Tibial nerve (tissue), 4 donors: ENCODE measurements at regions not wholly inside any gene's neighbourhood (a gene's known extent, or its start where the extent isn't known, plus 50 kb on each side); places are given as distances from the start of the nearest gene placed in this dataset.
"Not testable (repeated sequence)": the region's sequence is repeated elsewhere in the genome, so short reads cannot be mapped to it uniquely, and the experiment has no call there.

Experiments used
- DNase-seq, 2 donors: peaks; one replicate each; pipeline ENCODE4 v3.0.0-alpha.2; 2019; ENCODE audit warnings: low spot score in 2 of 2
- H3K27ac ChIP-seq, 4 donors: fragments of 200-600 bp; sonication (generic) in 3 of 4; one replicate each; pipeline ENCODE4 v1.5.1; 2017 to 2019; ENCODE audit warnings: mild to moderate bottlenecking in 1 of 4
- H3K27me3 ChIP-seq, 2 donors: fragments of 200-600 bp; sonication (generic) in 1 of 2; one replicate each; pipeline versions ENCODE4 v1.5.1 to v1.6.0; 2017 to 2019
- H3K36me3 ChIP-seq, 3 donors: fragments of 200-600 bp; sonication (generic); one replicate each; pipeline ENCODE4 v1.5.1; 2018 to 2019
- H3K4me1 ChIP-seq, 4 donors: fragments of 200-600 bp; sonication (generic) in 3 of 4; one replicate each; pipeline ENCODE4 v1.5.1; 2017 to 2019
- H3K4me3 ChIP-seq, 4 donors: fragments of 200-600 bp; sonication (generic) in 3 of 4; one replicate each; pipeline ENCODE4 v1.5.1; 2017 to 2019; ENCODE audit warnings: mild to moderate bottlenecking in 1 of 4, moderate library complexity in 1 of 4
- H3K9me3 ChIP-seq, 4 donors: fragments of 200-600 bp; sonication (generic) in 3 of 4; one replicate each; pipeline ENCODE4 v1.5.1; 2017 to 2019
- CTCF ChIP-seq, 5 experiments: fragments of 200-600 bp in 3 of 5; fragments of 450-650 bp in 2 of 5; sonication (generic) in 3 of 5; IDR thresholded peaks; one replicate each; pipeline ENCODE4 v1.5.1; 2016 to 2019; ENCODE audit warnings: antibody characterized with exemption in 5 of 5, mild to moderate bottlenecking in 3 of 5, moderate library complexity in 2 of 5
- EP300 ChIP-seq, 2 donors: sonication (generic); formaldehyde crosslinking; IDR thresholded peaks; one replicate each; pipeline ENCODE4 v1.6.1; 2017; ENCODE audit warnings: antibody characterized with exemption in 2 of 2, mild to moderate bottlenecking in 1 of 2
- POLR2A ChIP-seq, 2 donors: fragments of 450-650 bp; IDR thresholded peaks; one replicate each; pipeline ENCODE4 v1.6.1; 2017; ENCODE audit warnings: antibody characterized with exemption in 2 of 2, mild to moderate bottlenecking in 2 of 2, moderate library complexity in 2 of 2
- WGBS, 2 donors: methylation state at CpG; one replicate each; pipeline ENCODE4 v1.1.5; 2018; 5-methylcytosine and 5-hydroxymethylcytosine counted together

- WGBS, 2 donors, result 54 to 55% methylated on average over 9 of the region's 9 CpGs
- Histone ChIP-seq H3K4me1 (no peaks in the 10 kb centered on the region), H3K36me3 (no peaks in the 10 kb centered on the region), H3K9me3 (peaks cover 0 to 19% (median 3%) of the 10 kb centered on the region in 4 donors), H3K27ac (no peak overlapping the region), H3K27me3 (no peaks in the 10 kb centered on the region), H3K4me3 (no peak overlapping the region)
- DNase-seq, result no peak
- TF ChIP-seq CTCF (IDR thresholded peaks at IDR 0.05), result no peak
- no peak for TF ChIP-seq POLR2A (IDR thresholded peaks at IDR 0.05)
Measured at GRCh38 chr15:70234256-70234905, 136.7 kb upstream of the TLE3 start.

GRCh38 chr15:70231484-70231883 lies 133.8 kb upstream of the TLE3 start:
- Histone ChIP-seq H3K27ac (no peak overlapping the region), H3K4me3 (no peak overlapping the region), H3K27me3 (no peaks in the 10 kb centered on the region), H3K4me1 (no peaks in the 10 kb centered on the region), H3K9me3 (peaks cover 0 to 19% (median 3%) of the 10 kb centered on the region in 4 donors), H3K36me3 (no peaks in the 10 kb centered on the region)
- TF ChIP-seq POLR2A (IDR thresholded peaks at IDR 0.05) (no peak), CTCF (IDR thresholded peaks at IDR 0.05) (no peak), EP300 (IDR thresholded peaks at IDR 0.05) (no peak)
- WGBS, 2 donors, result 65 to 100% methylated on average over 1 of the region's 1 CpG
- DNase-seq, result no peak

DNA sequence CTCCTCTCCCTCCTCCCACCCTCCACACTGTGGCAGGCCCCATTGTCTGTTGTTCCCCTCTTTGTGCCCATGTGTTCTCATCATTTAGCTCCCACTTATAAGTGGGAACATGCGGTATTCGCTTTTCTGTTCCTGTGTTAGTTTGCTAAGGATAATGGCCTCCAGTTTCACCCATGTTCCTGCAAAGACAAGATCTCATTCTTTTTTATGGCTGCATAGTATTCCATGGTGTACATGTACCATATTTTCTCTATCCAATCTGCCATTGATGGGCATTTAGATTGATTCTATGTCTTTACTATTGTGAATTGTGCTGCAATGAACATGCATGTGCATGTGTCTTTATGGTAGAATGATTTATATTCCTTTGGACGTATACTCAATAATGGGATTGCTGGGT lies 130.2 kb upstream of the TLE3 start:
- H3K27me3 ChIP-seq, H3K4me1 ChIP-seq, H3K4me3 ChIP-seq, H3K36me3 ChIP-seq, DNase-seq, H3K27ac ChIP-seq: not testable (repeated sequence)
- 94% methylated on average over 3 of the region's 3 CpGs for WGBS, 2 donors
- H3K9me3 ChIP-seq, result peaks cover 0 to 19% (median 3%) of the 10 kb centered on the region in 4 donors

- 90 to 100% methylated on average over 1 of the region's 1 CpG for WGBS, 2 donors
- Histone ChIP-seq H3K9me3 (peaks cover 0 to 13% (median 2%) of the 10 kb centered on the region in 4 donors), H3K27me3 (no peaks in the 10 kb centered on the region), H3K4me3 (no peak overlapping the region), H3K36me3 (no peaks in the 10 kb centered on the region), H3K4me1 (no peaks in the 10 kb centered on the region), H3K27ac (no peak overlapping the region)
- DNase-seq, result no peak
- TF ChIP-seq CTCF (IDR thresholded peaks at IDR 0.05) (no peak), POLR2A (IDR thresholded peaks at IDR 0.05) (no peak), EP300 (IDR thresholded peaks at IDR 0.05) (no peak)
Measured at GRCh38 chr15:70227147-70227546, 129.4 kb upstream of the TLE3 start.

- Histone ChIP-seq H3K4me3 (no peak overlapping the region), H3K4me1 (no peaks in the 10 kb centered on the region), H3K9me3 (peaks cover 0 to 6% (median 0%) of the 10 kb centered on the region in 4 donors), H3K27ac (no peak overlapping the region), H3K36me3 (no peaks in the 10 kb centered on the region), H3K27me3 (no peaks in the 10 kb centered on the region)
- no peak for DNase-seq
- no peak for TF ChIP-seq EP300 (IDR thresholded peaks at IDR 0.05)
- TF ChIP-seq CTCF (IDR thresholded peaks at IDR 0.05), result no peak
- no peak for TF ChIP-seq POLR2A (IDR thresholded peaks at IDR 0.05)
- 93% methylated on average over 12 of the region's 12 CpGs for WGBS, 2 donors
Measured at GRCh38 chr15:70226337-70226980, 128.7 kb upstream of the TLE3 start.
